Stimulated activated CD4-positive, alpha-beta T cell treated with anti-CD3 and anti-CD28 coated beads, Interleukin-12 subunit alpha, Interleukin-12 subunit beta, amount 100 ng/mL, for 4 hours (primary cell): ENCODE measurements at regions not wholly inside any gene's neighbourhood (a gene's known extent, or its start where the extent isn't known, plus 50 kb on each side); places are given as distances from the start of the nearest gene placed in this dataset.
"Not testable (repeated sequence)": the region's sequence is repeated elsewhere in the genome, so short reads cannot be mapped to it uniquely, and the experiment has no call there.

Experiments
- DNase-seq: peaks from one replicate; pipeline ENCODE4 v3.0.0-alpha.2; 2020

DNA sequence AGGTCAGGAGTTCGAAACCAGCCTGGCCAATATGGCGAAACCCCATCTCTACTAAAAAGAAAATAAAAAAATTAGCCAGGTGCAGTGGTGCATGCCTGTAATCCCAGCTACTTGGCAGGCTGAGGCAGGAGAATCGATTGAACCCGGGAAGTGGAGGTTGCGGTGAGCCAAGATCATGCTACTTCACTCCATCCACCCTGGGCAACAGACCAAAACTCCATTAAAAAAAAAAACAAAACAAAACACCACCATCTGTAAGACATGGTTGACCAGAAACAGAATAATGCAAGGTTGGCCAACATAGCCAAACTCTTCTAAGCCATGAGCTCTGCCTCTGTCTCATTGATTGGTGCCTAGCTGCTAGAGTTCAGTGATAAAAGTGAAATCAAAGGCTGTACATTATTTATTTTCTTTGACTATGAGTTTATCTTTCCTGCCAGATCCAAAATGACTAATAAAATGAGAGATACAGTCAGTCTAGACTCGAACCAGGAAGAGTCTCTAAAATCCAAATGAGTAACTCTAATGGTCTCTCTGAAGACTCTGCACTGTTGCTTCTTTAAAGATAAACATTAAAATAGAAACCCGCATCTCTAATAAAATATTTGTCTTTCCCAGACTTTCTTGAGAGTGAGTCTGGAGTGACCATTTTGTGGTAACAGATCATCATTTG, 404.7 kb downstream of the DAD1 start:
- no peak for DNase-seq

DNA sequence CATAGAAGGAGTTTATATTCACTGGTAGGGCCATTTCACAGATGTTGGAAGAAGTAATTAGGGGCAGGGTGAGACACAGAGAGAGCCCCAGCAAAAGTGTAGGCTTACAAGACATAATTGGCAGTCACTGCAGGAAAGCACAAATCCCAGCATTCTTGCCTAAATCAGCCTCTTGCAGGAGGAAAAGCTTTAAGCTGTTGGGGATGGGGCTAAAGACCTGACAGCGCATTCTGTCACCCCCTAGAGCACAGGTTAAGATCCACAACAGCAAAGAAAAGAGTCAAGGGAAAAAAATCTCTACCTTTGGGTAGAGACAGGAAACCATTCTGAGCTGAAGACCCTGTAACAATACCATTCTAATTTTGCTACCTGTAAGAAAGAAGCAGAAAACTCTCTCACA, 409.0 kb downstream of the DAD1 start:
- no peak for DNase-seq

DNA sequence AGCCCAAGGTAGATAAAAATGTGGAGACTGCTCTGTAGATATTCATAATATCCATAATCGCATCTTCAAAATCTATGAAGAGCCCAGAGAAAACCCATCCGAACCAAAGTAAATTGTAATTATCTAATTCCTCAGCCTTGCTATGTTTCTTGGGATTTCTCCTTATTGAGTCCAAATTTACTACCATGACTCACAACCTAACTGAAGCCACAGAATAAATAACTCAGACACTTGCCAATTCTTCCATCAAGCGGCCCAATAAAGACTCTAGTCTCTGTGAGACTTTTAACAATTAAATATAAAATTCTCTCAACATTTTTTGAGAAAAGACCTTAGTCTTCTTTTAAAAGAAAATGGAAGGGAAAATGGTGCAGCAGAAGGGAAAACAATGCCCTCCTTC, 409.8 kb downstream of the DAD1 start:
- DNase-seq: no peak

DNA sequence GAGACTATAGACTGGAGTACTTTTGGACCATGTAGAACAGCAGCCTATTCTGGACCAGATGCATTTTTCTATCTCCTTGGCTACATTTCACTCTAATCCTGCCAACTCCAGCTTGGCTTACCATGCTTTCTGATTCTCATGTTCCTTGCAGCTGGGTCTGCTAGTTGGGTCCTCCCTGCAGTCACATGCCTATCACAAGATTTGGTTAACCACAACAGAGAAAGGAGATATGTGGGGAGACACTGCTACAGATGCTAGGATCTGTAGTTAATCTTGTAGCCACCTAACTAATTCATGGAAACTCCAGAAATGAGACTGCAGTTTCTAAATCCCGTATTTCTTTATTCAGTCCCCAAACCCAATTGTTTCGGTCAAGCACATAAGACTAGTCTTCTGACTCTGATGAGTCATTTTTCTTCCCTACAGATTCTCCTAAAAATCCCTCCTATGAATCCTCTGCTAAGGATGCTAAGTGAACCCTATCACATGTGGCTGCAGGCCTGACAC, 410.6 kb downstream of the DAD1 start:
- no peak for DNase-seq

DNA sequence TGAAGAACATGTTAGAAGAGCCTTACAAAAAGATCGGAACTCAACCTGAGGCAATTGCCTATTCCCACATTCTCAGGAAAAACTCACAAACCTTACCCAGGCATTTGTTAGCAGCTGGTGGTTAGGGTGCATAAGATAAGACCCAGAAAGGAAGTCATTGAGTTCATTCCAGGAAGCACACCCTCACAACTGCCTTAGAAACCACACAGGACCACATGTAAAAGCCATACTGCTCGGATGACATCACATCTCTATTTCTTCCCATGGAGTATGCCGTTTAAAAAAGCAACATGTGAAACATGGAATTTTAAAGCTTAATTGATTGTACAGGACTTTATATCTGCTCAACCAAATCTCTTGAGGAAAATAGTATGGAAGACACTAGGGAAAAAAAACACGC, 411.2 kb downstream of the DAD1 start:
- no peak for DNase-seq

DNA sequence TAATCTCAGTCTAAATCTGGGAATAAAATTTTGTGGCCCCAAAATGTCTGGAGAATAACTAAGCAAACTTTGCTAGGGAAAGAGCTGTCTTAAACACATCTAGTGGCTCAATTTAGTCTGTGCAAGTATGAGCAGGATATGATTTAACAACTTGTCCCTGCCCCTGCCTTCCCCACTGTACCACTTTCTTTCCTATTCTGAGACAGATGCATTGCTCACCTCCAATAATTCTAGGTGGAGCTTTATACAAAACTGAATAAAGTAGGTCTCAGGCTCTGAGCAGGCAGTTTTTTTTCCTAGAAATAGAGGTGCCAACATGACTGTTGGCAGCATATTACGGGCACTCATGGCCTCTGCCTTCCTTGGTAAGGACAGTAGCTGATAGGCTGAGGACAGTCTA, 412.1 kb downstream of the DAD1 start:
- no peak for DNase-seq

DNA sequence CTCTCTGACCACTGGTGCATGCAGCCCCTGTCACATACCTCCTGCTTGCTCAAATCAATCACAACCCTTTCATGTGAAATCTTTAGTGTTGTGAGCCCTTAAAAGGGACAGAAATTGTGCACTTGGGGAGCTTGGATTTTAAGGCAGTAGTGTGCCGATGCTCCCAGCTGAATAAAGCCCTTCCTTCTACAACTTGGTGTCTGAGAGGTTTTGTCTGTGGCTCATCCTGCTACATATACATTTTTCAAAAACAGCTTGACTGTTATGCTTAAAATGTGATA, 413.8 kb downstream of the DAD1 start:
- not testable (repeated sequence) for DNase-seq

DNA sequence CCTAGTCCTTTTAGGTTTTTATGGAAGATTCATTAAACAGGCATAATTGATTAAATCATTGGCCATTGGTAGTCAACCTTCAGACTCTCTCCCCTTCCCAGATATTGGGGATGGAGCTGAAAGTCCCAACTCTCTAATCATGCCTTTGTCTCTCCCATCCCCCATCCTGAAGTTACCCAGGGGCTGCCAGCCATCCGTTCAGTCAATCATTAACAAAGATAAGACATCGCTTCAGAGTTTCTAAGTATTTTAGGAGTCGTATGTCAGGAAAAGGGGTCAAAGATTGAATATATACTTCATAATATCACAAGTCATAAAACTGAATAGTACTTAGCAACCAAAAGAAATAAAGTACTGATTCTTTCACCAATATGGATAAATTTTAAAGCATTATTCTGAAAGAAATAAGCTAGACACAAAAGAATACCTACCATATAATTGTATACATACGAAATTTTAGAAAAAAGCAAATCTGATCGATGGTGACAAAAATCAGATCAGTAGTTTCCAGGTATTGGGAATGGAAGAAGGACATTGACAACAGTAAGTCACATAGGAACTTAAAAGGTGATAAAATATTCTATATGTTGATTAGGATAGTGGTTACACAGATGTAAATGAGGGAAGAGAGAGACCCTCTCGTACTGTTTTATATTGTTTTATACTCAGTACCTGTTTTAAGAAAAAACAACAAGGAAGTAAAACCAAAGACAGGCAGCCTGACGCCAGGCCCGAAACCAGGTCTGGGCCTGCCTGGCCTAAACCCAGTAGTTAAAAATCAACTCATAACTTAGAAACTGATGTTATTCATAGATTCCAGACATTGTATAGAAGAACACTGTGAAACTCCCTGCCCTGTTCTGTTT, 414.4 kb downstream of the DAD1 start:
- no peak for DNase-seq

DNA sequence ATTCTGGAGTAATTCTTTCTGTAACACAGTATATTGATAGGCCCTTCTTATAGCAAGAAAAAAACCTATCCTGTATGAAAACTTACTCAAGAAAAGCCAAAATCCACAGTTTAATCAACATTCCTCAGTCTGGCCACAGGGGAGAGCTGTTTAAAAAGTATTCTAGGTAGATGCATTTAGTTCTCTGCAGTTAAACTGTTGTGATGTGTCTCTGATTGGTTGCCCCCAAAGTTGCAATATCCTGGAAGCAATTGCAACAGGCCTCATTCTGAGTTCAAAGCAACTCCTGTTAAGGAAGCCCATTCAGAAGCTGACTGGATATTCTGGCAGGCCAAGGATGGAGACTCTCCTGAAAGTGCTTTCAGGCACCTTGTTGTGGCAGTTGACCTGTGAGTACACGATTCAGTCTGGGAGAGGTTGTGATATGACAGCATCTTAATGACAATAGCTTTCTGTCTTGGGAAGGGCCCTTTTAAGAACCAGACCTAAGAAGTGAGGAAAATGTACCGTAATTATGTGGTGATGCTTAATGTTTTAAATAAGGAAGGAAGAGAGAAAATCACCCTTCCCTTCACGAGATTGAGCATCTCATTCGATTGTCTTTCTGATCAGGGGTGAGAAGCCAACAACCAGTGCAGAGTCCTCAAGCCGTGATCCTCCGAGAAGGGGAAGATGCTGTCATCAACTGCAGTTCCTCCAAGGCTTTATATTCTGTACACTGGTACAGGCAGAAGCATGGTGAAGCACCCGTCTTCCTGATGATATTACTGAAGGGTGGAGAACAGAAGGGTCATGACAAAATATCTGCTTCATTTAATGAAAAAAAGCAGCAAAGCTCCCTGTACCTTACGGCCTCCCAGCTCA, 420.7 kb downstream of the DAD1 start:
- DNase-seq: no peak

DNA sequence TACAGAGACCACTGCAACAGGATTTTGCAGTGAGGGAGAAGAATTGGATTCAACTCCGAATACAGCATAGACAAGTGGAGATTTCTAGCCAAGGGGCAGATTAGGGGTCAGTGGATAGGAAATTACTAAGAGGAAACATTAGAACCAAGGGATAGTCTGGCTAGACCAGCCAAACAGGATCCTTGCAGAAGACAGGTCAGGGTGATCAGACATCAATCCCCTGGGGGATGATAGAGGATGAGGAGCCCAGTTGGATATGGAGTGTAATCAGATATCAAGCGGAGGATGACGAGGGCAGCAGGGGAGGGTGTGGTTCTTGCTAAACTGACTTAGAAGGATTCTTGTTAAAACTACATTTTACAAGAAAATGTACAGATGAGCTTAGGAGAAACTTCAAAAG, 424.4 kb downstream of the DAD1 start:
- DNase-seq: no peak

DNA sequence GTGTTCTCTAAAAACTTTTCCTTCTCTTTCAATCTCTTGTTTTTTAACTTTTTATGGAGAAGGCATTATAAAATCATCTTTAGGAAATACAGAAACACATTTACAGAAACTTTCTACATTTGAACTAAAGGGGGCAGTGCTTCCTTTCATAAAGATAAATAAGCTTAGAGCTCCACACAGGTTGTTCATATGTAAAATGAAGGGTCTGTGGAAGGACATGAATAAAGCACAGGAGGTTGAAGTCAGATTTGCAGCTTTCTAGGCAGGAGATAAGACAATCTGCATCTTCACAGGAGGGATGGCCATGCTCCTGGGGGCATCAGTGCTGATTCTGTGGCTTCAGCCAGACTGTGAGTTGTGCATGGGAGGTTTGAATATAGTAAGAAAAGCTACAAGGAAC, 426.0 kb downstream of the DAD1 start:
- no peak for DNase-seq

DNA sequence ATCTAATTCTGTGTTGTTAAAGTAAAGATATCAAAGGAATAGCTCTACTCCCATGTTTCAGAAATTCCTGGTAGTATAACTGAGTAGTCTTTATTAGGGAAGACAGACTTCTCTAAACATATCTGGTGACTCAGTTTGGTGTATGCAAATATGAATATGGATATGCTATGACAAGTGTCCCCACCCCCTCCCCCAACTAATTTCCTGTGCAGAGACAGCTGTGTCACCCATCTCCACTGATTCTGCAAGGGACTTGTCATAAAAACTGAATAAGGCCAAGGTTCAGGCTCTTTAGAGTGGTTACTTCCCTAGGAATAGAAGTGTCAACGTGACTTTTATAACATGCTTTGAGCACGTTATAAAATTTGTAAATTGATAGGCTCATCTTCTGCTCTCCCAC, 429.1 kb downstream of the DAD1 start:
- no peak for DNase-seq

DNA sequence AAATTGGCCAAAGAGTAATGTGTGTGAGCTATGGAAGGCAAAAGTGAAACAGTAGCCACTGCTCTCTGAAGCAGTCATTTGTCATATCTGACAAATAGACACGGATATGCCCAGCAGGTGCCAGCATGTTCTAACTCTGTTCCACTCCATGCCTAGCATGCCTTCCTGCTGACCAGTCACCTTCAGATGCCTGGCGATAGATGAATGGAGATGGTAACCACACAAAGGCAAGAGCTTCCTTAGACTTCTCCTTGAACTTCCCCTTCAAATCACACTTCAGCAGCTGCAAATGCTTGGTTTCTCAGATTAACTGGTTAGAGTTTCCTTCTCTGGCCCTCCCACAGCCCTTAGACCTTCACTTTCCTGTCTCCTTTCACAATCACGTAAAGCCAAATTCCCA, 429.9 kb downstream of the DAD1 start:
- DNase-seq: no peak

DNA sequence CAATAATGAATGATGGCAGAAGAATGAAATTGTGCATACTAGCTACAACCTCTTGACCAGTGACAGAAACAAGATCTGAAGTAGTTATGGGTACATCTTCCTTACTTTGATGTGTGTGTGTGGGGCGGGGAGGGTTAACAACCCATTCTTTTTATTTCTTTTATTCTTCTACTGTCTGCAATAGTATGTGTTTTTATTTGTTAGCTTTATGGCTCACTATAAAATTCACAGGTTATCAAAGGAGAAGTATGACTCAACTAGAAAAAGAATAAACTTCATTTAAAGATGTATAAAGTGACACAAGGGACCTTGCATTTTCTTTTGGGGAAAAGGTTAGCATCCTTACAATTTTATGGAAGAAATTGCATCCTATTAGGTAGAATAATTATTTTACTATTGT, 430.5 kb downstream of the DAD1 start:
- DNase-seq: no peak

DNA sequence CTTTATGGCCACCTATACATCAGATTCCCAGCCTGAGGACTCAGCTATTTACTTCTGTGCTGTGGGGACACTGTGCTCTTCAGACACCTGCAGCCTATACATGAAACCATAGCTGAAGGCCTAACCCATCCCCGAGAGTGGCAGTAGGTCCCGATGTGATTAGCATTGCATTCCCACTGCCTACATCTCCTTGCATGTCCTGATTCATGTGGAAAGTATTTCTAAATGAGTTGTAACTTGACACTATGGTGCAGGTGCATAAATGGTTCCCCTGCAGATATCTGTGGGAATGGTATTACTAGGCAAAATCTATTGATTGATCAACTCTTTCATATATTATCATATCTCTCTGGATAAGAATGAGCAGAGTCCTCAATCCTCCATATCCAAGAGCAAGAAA, 433.5 kb downstream of the DAD1 start:
- no peak for DNase-seq

DNA sequence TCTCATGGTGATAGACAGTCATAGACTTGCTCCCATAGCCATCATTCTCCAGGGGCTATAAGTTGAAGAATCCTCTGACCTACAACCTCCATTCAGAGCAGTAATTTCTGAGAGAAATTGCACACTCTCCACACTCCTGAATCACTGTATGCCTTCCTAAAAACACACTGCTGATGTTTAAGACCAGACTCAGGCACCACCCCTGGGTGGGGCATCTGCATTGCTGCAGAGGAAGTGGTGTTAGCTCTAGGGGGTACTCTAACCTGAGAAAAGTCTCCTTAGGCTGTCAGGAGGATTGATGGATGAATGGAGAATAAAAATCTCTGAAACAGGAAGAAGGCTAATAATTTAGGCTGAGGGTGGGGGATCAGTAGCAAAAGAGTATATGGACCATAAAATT, 436.1 kb downstream of the DAD1 start:
- DNase-seq: no peak

DNA sequence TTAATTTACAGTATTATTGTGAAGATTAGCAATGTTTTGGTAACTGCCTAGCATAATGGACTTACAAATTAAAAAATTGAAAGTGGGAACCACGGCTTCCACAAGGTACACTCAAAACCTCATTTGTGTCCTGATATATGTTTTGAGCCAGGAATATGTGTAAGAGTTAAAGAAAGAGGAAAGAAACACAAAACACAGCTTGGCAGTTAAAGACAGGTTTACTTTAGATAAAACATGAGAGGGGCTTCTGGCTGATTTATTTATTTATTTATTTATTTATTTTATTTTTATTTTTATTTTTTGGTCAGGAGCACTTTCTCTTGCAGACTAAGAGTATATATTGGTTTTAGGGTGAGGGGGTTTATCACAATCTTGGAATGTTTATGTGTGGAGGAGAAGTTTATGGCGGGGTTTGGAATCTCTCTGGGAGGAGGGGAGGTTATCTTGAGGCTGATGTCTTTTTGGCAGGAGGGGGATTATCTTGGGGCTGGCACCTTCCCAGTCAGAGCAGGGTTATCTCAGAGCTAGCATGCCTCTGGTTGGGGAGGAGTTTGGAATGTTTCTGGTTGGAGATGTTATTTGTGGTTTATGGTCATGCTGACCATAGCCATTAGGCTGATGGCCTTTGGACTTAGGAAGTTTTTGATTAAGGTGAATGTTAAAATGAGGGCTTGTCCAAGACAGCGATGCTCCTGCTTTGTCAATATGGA, 436.7 kb downstream of the DAD1 start:
- DNase-seq: no peak

DNA sequence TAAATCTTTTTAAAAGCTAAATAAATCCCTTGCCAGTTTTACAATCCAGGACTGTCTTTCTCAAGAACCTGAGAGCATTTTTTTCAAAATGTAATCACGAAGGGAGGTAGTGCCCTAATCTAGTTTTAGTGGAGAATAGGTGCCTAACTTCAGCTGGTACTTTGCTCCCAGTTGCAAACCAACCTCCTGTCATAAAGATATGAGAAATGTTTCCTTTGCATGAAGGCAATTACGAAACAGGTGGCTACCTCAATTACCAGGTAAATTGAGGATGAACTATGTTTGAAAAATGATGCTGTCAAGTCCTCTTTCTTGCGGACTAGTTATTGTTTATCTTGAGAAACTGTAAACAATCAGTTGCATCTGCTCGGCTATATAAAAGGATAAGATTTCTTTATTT, 437.9 kb downstream of the DAD1 start:
- no peak for DNase-seq

DNA sequence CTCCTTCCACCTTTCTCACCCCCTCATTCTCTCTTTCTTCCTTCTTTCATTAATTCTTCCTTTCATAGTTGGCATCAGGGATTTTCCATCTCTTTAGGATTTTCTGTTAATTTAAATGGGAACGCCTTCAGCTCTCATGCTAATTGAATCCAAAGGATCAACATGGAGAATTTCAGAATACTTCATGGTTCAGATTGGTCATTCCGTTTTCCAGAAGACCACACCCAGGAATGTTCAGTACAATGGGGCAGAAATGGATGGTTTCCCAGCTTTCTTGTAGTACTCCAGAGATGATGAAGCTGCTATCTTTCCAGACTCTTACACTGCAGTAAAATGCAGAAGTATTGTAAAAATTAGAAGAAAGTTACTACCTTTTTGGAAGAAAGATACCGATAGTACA, 440.0 kb downstream of the DAD1 start:
- no peak for DNase-seq

DNA sequence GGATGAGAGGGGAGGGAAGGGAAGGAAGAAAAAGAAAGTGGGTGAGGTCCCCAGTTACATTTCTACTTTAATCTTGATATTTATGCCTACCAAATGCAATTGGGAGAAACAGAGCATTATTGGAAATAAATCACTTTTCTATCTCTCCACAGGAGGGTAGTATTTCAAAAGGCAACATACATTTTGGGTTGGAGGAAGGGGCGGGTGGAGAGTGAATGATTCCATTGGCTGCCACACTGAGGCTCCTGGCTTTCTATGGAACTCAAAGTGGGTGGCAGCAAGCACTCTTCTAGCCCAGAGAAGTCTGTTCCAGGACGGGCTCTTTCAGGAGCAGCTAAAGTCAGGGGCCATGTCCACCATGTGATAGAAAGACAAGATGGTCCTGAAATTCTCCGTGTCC, 441.3 kb downstream of the DAD1 start:
- no peak for DNase-seq

DNA sequence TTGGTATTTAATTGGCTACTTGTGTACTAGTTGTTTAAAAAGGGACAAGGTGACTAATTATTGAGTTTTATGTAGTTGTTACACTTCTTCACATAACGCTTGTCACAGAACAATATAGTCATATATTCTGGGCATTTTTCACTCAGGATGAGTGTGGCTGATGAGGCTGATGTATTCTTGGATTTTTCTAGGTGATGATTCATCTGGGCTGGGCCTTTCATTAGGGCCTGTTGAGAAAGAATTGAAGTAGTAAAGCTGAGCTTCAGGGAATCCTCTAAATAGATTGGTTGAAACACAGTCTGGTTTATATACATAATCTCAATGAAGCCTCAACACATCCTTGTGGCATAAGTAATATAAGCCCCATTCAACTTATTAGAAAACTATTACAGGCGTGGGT, 445.7 kb downstream of the DAD1 start:
- DNase-seq: no peak

DNA sequence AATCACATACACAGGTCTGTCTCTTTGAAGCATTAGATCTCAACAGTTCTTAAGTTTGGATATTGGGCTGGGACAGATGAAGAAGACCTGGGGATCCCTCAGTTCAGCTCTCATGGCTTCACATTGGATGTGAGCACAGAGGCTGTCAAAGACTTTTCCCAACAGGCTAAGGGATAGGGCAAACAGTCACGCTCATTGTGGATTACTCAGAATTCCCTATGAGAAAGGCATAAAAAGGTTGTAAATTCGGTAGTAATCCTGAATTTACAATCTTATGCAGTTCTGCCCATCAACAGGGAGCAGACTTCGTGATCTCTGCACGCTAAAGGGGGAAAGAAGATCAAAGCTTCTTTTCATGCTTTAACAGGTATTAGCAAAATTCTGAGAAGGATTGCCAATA, 448.4 kb downstream of the DAD1 start:
- no peak for DNase-seq
